T47D (cell line): ENCODE measurements at regions not wholly inside any gene's neighbourhood (a gene's known extent, or its start where the extent isn't known, plus 50 kb on each side); places are given as distances from the start of the nearest gene placed in this dataset.

Experiments used
- DNase-seq, 2 experiments: peaks; one replicate each; pipeline versions ENCODE4 v3.0.0 to v3.0.0-alpha.2; 2011 to 2012; ENCODE audit warnings: low read depth in 1 of 2, low spot score in 1 of 2
- JUND ChIP-seq: IDR thresholded peaks from 2 replicates; pipeline ENCODE4 v1.6.1; 2012; ENCODE audit warnings: low read depth
- in situ Hi-C: cut with HindIII; loops from 2 replicates; pipeline ENCODE4 v1.10.0; 2016; ENCODE audit warnings: low sequenced_read_pairs, low pct_unique_long_range_greater_than_20kb

DNA sequence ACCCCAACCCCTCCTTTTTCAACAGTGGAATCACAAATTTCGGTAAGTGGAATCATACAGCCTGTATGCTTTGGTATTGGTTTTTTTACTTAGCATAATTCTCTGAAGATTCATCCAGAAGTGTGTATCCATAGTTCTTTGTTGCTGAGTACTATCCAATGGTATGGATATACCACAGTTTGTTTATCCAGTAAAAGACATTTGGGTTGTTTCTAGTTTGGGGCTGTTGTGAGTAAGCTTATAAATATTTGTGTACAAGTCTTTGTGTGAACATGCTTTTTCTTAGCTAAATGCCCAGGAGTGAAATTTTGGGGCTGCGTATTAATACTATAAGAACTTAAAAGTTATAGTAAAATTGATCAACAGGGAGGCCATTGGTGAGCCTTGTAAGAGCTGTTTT lies 57.5 kb upstream of the GC start:
- in situ Hi-C loops = no loop called here
- DNase-seq = no peak
- no peak for TF ChIP-seq JUND

DNA sequence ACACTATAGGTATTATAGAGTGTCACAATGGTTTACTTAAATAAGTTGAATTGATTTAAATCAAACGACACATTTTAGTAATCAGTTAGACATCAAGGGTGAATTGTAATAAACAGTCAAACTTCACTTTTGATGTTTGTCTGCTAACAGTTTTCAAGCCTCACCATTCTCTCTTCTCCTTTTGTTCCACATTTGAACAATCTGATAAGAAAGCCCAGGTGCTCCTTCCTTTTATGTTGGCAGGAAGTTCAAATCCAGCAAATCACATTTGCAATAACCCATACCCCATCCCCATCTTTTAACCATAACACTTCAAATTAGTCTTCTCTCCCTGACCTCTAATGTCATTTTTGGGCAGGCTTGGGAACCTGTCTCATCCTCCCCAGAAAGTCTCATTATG lies 63.4 kb upstream of the GC start:
- no peak for TF ChIP-seq JUND
- in situ Hi-C loops = no loop called here
- DNase-seq = no peak

DNA sequence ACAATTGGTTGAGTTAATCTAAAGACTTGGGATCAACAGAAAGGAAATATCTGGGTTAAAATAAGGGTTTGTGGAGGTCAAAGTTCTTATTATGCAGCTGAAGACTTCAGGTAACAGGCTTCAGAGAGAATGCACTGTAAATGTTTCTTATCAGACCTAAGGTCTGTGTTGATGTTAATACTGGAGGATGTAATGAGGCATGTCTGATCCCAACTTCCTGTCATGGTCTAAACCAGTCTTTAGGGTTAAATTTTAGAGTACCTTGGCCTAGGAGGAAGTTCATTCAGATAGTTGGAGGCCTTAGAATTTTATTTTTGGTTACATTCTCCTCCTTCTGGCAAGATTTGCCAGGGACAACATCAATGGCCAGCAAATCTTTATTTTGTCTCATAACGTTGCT lies 72.1 kb upstream of the GC start:
- in situ Hi-C loops = no loop called here
- no peak for DNase-seq
- no peak for TF ChIP-seq JUND

DNA sequence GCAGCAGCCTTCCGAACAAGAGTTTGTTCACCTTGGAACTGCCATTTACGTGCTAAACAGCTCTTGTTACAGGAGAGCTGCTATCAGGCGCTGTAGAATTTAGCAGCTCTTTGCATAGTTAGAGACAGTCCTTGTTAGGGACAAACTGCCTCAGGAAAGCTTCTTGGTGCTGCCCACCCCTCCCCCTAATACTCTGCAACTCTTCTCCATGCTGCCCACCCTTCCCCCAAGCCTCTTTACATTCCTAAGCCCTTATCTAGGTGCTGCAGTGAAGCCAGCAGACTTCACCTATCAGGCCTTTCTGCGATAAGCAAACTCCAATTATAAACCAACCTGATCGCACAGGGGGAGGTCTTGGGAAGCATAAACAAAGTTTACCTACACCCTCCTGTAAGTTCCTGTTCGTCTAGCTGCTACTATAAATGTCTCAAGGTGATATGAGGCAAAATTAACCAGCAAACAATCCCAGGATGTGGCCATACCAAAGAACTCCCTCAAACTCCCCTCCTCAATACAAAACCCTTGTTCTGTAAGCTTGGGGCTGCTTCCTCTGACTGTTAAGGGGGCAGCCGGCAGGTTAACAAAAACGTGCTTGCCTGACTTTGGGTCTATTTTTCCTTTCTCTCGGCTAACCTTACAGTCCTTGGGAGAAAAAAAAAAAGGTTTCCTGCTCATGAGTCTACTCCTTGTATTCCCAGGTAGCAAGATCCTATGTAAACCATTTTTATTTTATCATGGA lies 74.0 kb upstream of the GC start:
- in situ Hi-C loops = no loop called here

DNA sequence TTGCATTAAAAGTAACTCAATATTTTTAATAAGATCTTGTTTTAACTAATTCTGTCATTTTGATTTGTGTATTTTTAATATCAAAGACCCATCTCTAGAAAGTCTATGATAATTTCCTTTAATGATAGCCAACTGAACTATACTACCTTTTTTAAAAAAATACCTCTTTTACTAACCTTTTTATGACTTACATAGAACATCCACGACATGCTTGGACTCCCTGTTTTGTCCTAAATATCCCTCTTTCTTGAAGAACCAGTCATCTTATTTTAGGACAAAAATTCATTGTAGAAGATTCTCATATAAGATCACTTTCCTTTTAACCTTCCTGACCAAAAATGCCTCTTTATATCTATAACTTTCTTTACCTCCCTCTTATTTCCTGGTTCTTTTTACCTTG lies 76.8 kb upstream of the GC start:
- no peak for TF ChIP-seq JUND
- in situ Hi-C loops = no loop called here
- DNase-seq = peak in 1 of 2 experiments; percentile 52

More for the DNA sequence above, 74.0 kb upstream of the GC start:
- no peak for DNase-seq
- no peak for TF ChIP-seq JUND

DNA sequence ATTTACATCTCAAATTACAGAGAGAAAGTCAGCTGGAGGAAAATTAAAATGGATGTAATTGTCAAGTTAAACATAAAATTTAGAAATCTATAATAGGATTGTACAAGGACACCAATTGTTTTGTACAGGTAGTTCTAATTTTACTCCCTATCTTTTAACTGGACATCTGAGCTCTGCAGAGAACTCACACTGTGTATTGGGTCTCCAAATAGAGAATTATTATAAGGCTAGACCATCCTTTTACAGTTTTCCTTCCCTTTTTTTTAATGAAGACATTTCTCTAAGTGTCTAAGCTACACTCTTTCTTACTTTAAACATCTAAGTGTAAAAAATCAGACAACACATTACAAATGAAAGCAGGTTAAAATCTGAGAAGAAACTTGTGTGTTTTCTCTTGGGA lies 78.4 kb upstream of the GC start:
- in situ Hi-C loops = no loop called here
- no peak for TF ChIP-seq JUND
- no peak for DNase-seq

DNA sequence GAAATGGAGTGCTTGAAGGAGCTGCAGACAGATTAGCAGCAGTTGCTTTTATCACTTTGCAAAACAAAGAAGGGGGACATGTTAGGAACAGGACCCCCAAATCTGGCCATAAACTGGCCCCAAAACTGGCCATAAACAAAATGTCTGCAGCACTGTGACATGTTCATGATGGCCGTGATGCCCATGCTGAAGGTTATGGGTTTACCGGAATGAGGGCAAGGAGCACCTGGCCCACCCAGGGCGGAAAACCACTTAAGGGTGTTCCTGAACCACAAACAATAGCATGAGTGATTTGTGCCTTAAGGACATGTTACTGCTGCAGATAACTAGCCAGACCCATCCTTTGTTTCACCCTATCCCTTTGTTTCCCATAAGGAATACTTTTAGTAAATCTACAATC lies 79.6 kb upstream of the GC start:
- DNase-seq = no peak
- in situ Hi-C loops = no loop called here
- TF ChIP-seq JUND = no peak

DNA sequence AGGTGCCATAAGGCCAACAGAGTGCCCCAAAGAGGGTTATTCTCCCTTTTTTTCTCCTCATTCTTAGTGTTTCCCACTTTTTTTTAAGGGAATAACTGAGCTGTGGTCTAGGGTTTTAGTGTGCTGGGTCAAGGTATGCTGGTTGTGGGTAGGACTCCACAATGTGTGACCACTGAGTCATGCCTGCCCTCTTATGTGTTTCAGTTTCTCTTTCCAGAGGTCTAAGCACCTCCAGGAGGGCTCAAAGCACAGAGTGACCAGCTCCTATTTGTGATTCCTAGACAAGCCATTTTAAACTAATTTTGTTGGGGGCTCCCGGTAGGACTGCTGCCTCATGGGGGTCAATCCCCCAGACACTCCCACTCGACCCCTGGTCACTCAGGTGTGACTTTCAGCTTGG lies 80.5 kb upstream of the GC start:
- in situ Hi-C loops = no loop called here
- no peak for DNase-seq
- TF ChIP-seq JUND = no peak

DNA sequence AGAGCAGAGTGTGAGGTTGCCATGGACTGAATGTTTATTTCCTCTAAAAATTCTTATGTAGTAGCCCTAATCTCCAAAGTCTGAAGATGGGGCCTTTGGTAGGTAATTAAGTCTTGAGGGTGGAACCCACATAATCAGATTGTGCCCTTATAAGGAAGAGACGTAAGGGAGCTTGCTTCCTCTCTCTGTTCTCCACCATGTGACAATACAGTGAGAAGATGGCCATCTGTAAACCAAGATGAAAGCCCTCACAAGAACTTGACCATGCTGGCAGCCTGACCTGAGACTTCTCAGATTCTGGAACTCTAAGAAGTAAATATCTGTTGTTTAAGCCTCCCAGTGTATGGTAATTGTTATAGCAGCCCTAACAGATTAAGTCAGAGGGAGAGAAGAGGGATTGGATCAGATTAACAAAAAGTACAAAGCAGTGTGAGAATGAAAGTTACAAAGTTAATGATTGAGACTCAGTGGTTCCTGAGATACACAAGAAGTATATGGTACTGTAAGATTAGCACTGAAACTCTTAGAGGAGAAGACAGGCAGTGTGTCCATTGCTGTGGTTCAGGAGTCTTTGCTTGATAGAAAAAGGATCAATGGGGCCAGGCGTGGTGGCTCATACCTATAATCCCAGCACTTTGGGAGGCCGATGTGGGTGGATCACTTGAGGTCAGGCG lies 82.5 kb upstream of the GC start:
- DNase-seq = no peak
- no peak for TF ChIP-seq JUND
- in situ Hi-C loops = no loop called here

DNA sequence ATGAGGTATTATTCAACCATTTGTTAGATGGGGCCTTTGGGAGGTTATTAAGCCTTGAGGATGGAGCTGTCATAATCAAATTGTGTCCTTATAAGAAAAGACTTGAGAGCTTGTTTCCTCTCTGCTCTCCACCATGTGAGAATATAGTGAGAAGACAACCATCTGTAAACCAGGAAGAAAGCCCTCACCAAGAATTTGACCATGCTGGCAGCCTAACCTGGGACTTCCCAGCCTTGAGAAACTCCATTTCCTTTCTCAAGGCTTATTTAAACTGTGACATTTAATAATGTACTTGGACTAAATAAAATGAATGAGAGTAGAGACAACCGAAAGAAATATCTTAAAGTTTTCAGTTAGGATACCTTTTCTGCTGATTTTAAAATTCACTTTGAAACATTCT lies 83.7 kb upstream of the GC start:
- no peak for DNase-seq
- no peak for TF ChIP-seq JUND
- in situ Hi-C loops = no loop called here

DNA sequence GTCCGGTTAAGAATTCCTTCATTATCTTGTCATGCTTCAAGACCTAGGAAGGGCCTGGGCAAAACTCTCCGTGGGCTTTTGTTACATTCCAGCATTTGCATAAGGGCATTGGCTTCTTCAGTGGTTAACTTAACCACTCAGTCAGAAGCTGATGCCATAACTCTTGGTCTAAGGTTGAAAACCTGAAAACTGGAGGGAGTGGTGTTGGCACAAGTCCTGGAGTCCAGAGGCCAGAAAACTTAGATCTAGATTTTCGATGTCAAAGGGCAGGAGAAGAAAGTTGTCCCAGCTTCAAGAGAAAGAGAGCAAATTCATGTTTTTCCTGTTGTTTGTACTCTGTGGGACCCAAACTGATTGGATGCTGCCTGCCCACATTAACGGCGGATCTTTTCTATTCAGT lies 86.6 kb upstream of the GC start:
- no peak for DNase-seq
- in situ Hi-C loops = no loop called here
- no peak for TF ChIP-seq JUND

DNA sequence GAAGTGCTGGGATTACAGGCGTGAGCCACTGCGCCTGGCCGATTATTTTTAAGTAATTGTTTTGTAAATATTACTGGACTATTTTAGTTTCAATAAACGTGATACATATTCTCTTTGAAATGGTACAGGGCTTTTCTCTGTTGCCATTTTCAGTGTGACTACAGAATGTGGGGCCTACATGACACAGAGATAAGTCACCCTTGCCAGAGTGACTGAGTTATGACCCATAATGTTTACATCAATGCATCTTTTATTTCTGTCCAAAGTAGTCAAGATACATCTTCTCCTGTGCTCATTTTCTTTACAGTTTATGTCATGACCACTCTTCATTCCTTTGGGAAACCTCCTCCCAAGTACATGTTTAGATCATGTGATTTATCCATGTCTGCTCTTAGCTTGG lies 88.3 kb upstream of the GC start:
- no peak for DNase-seq
- in situ Hi-C loops = no loop called here
- no peak for TF ChIP-seq JUND

DNA sequence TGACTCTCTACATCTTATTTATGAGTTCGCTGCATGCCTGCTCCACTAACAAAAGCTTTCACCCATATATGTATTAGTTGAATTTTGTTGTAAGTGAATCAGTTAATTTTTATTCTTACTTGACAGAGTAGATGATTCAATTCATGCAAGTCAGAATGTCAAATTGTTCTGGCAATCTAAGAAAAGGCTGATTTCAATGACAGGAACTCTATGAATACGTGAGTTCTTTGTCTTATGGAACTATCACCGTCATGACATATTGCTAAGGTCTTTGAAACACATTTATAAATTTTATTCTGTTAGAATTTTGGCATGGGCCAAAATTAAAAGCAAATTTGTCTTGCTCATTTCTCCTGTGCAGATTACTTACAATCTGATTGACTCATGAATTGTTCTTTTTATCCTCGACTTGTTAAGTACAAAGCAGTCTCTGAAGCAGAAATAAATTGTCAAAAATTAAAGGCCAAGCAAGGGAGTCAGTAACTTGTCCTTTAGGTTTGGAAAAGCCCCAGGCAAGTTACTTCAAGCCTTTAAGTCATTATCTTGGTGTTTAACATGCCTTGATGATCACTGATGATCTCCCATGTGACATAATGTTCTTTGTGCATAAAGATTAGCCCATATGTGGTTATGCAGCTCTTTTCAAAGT lies 89.0 kb upstream of the GC start:
- no peak for TF ChIP-seq JUND
- DNase-seq = no peak
- in situ Hi-C loops = no loop called here

DNA sequence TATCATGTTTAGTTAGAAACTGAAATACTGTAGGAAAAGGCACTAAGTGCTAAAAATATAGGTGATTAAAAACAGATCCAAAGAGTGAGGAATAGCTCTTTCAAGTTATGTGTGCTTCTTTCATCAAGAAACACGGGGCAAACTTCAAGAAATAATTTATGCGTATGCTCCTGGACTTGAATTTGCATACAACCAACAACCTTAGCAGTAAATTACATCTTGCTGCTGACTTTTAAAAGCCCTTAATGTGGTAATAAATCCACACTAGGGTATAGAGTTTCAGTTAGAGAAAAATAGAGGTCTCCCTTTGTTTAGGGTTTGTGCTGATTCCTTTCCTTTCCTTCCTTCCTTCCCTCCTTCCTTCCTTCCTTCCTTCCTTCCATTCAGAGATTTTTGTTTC lies 94.5 kb upstream of the GC start:
- no peak for DNase-seq
- no peak for TF ChIP-seq JUND
- in situ Hi-C loops = no loop called here
